Keratinocyte (primary cell): ENCODE measurements at regions not wholly inside any gene's neighbourhood (a gene's known extent, or its start where the extent isn't known, plus 50 kb on each side); places are given as distances from the start of the nearest gene placed in this dataset.

Source experiments
- CTCF ChIP-seq, 3 experiments: IDR thresholded peaks in 1 of 3; conservative IDR thresholded peaks in 1 of 3; optimal IDR thresholded peaks in 1 of 3; 2 replicates in 2 of 3; 3 replicates in 1 of 3; pipeline versions ENCODE3 to v1.5.1; 2011; ENCODE audit warnings: low read length in 3 of 3, mild to moderate bottlenecking in 3 of 3, moderate library complexity in 2 of 3, control low read depth in 1 of 3, inconsistent platforms in 1 of 3; ENCODE audit not compliant: insufficient read depth in 2 of 3; ENCODE audit errors: extremely low read depth in 1 of 3
- EZH2 ChIP-seq: IDR thresholded peaks from one replicate; pipeline ENCODE4 v1.6.1; 2012; ENCODE audit warnings: inconsistent platforms, mild to moderate bottlenecking, low read length, moderate library complexity

GRCh38 chr7:46179061-46179610 is 258.1 kb upstream of the IGFBP3 start:
- TF ChIP-seq CTCF (optimal IDR thresholded peaks at IDR 0.05 in 1 of 3, IDR thresholded peaks at IDR 0.05 in 1 of 3, conservative IDR thresholded peaks at IDR 0.05 in 1 of 3; ENCODE audit: extremely low read depth in 1 of 3, insufficient read depth in 2 of 3, low read length in 3 of 3): no peak
- no peak for TF ChIP-seq EZH2
